Gastrocnemius medialis (tissue), 4 donors: ENCODE measurements at regions not wholly inside any gene's neighbourhood (a gene's known extent, or its start where the extent isn't known, plus 50 kb on each side); places are given as distances from the start of the nearest gene placed in this dataset.

Experiments used
- CTCF ChIP-seq, 5 experiments: fragments of 450-650 bp in 3 of 5; fragments of 200-600 bp in 2 of 5; sonication (generic) in 2 of 5; IDR thresholded peaks in 4 of 5; conservative IDR thresholded peaks in 1 of 5; 1 replicate in 4 of 5; 2 replicates in 1 of 5; pipeline ENCODE4 v1.5.1; 2016 to 2019; ENCODE audit warnings: antibody characterized with exemption in 5 of 5, mild to moderate bottlenecking in 3 of 5, moderate library complexity in 3 of 5
- POLR2A ChIP-seq, 2 donors: fragments of 450-650 bp; IDR thresholded peaks; one replicate each; pipeline ENCODE4 v1.6.1; 2017; ENCODE audit warnings: antibody characterized with exemption in 2 of 2, mild to moderate bottlenecking in 2 of 2, moderate library complexity in 2 of 2

GRCh38 chr7:101714097-101714496 is 85.0 kb upstream of the MYL10 start:
- TF ChIP-seq CTCF (IDR thresholded peaks at IDR 0.05 in 4 of 5, conservative IDR thresholded peaks at IDR 0.05 in 1 of 5) (no peak), POLR2A (IDR thresholded peaks at IDR 0.05) (no peak)
